GM12878 (cell line): ENCODE measurements at regions not wholly inside any gene's neighbourhood (a gene's known extent, or its start where the extent isn't known, plus 50 kb on each side); places are given as distances from the start of the nearest gene placed in this dataset.

Source experiments
- ATAC-seq: fragments of 200-7000 bp; cut with Tn5 transposase; 3 replicates; pipeline ENCODE4 v1.9.1; 2020; ENCODE audit warnings: mild to moderate bottlenecking, moderate library complexity
- BruUV-seq: library from RNA; stranded (reverse); fragments of 400-500 nt; replicated peaks from 2 replicates; lab custom pipeline; 2021; lab: Mats Ljungman, UMichigan
- CTCF ChIA-PET: fragments of 300-600 bp; sonication (Branson Sonifier 250); formaldehyde crosslinking; extraction: SDS; loops from one replicate; lab custom pipeline; 2021; ENCODE audit warnings: inconsistent platforms; lab: Yijun Ruan, JAX
- POLR2A ChIA-PET: fragments of 350-600 bp; formaldehyde crosslinking; extraction: SDS; loops from one replicate; lab custom pipeline; 2021; ENCODE audit warnings: inconsistent platforms; lab: Charles Lee
- RAD21 ChIA-PET: fragments of 300-600 bp; sonication (Branson Sonifier 250); formaldehyde crosslinking; loops from one replicate; lab custom pipeline; 2023; ENCODE audit warnings: antibody characterized with exemption; ENCODE audit not compliant: unreplicated experiment; lab: Charles Lee
- SMC1A ChIA-PET: fragments of 300-600 bp; sonication (Branson Sonifier 250); formaldehyde crosslinking; loops from one replicate; lab custom pipeline; 2023; ENCODE audit not compliant: unreplicated experiment, uncharacterized antibody; lab: Charles Lee
- DNase-seq: peaks from one replicate; pipeline ENCODE4 v3.0.0-alpha.2; 2011; ENCODE audit warnings: low read depth, low spot score
- FAIRE-seq: peaks from 3 replicates; lab custom pipeline; 2011; peaks lifted over from hg19 to GRCh38; lab: Jason Lieb, UNC
- H2AFZ ChIP-seq: 2 replicates; pipeline ENCODE4 v1.6.0; 2011; ENCODE audit warnings: low read depth, low read length, control low read depth; ENCODE audit not compliant: control insufficient read depth
- H3K27ac ChIP-seq: 2 replicates; pipeline ENCODE4 v1.5.1; 2011; ENCODE audit warnings: control low read depth; ENCODE audit not compliant: control insufficient read depth, insufficient read depth
- H3K27me3 ChIP-seq, 2 experiments: replicated peaks in 1 of 2; 2 replicates each; pipeline versions ENCODE4 v1.6.0 to v1.6.1; 2011; ENCODE audit warnings: low read length in 1 of 2; ENCODE audit not compliant: control insufficient read depth in 2 of 2, insufficient read depth in 2 of 2
- H3K36me3 ChIP-seq, 2 experiments: 2 replicates each; pipeline ENCODE4 v1.5.1; 2011; ENCODE audit warnings: low read length in 1 of 2; ENCODE audit not compliant: control insufficient read depth in 2 of 2, insufficient read depth in 2 of 2
- H3K4me1 ChIP-seq: 2 replicates; pipeline ENCODE4 v1.6.1; 2011; ENCODE audit warnings: mild to moderate bottlenecking, low read length, moderate library complexity, mixed read lengths; ENCODE audit not compliant: control insufficient read depth, insufficient read depth
- H3K4me2 ChIP-seq: 2 replicates; pipeline ENCODE4 v1.6.0; 2011; ENCODE audit warnings: control low read depth; ENCODE audit not compliant: control insufficient read depth, insufficient read depth
- H3K4me3 ChIP-seq: fragments of 200-600 bp; sonication (generic); 2 replicates; pipeline ENCODE4 v1.5.1; 2016
- H3K79me2 ChIP-seq: 2 replicates; pipeline ENCODE4 v1.6.0; 2011; ENCODE audit warnings: low read length; ENCODE audit not compliant: control insufficient read depth, insufficient read depth
- H3K9ac ChIP-seq: 2 replicates; pipeline ENCODE4 v1.8.0; 2011; ENCODE audit warnings: low read length, control low read depth, mixed read lengths; ENCODE audit not compliant: control insufficient read depth, insufficient read depth
- H3K9me3 ChIP-seq: replicated peaks from 3 replicates; pipeline ENCODE4 v1.5.1; 2011; ENCODE audit warnings: mild to moderate bottlenecking, low read length; ENCODE audit not compliant: control insufficient read depth, insufficient read depth
- H4K20me1 ChIP-seq: 2 replicates; pipeline ENCODE4 v1.6.0; 2011; ENCODE audit not compliant: control insufficient read depth, insufficient read depth
- BCLAF1 ChIP-seq: fragments of 450-650 bp; IDR thresholded peaks from 2 replicates; pipeline ENCODE4 v1.6.1; 2017; ENCODE audit warnings: antibody characterized with exemption, mild to moderate bottlenecking, moderate library complexity
- BMI1 ChIP-seq: fragments of 450-650 bp; IDR thresholded peaks from 2 replicates; pipeline ENCODE4 v1.6.1; 2016; ENCODE audit warnings: mild to moderate bottlenecking, moderate library complexity, borderline replicate concordance
- CHD1 ChIP-seq: IDR thresholded peaks from 2 replicates; pipeline ENCODE4 v1.6.1; 2012; ENCODE audit warnings: low read depth, low read length, improper control_type of control experiment
- CREB1 ChIP-seq: IDR thresholded peaks from 2 replicates; pipeline ENCODE4 v1.6.1; 2012; ENCODE audit warnings: low read depth, mild to moderate bottlenecking, inconsistent platforms
- MAX ChIP-seq: IDR thresholded peaks from 2 replicates; pipeline ENCODE4 v1.6.1; 2012; ENCODE audit warnings: low read depth, low read length, improper control_type of control experiment
- MTA2 ChIP-seq: fragments of 450-650 bp; IDR thresholded peaks from 2 replicates; pipeline ENCODE4 v1.6.1; 2016; ENCODE audit warnings: low read depth, mild to moderate bottlenecking, moderate library complexity
- RBBP5 ChIP-seq: fragments of 200-600 bp; sonication (generic); conservative IDR thresholded peaks from 2 replicates; pipeline ENCODE4 v1.6.1; 2016
- SMC3 ChIP-seq: IDR thresholded peaks from 2 replicates; pipeline ENCODE4 v1.6.1; 2011; ENCODE audit warnings: low read length, improper control_type of control experiment, borderline replicate concordance
- SP1 ChIP-seq: IDR thresholded peaks from one replicate; pipeline ENCODE4 v1.6.1; 2011; ENCODE audit warnings: low read depth, low read length
- TBL1XR1 ChIP-seq: IDR thresholded peaks from 2 replicates; pipeline ENCODE4 v1.6.1; 2012; ENCODE audit warnings: low read depth, low read length, improper control_type of control experiment
- ZBTB40 ChIP-seq: fragments of 450-650 bp; IDR thresholded peaks from 2 replicates; pipeline ENCODE4 v1.6.1; 2016; ENCODE audit warnings: mild to moderate bottlenecking, moderate library complexity, borderline replicate concordance
- ZNF217 ChIP-seq: fragments of 450-650 bp; IDR thresholded peaks from 2 replicates; pipeline ENCODE4 v1.6.1; 2017; ENCODE audit warnings: antibody characterized with exemption, mild to moderate bottlenecking
- ZNF622 ChIP-seq: fragments of 450-650 bp; IDR thresholded peaks from 2 replicates; pipeline ENCODE4 v1.6.1; 2017; ENCODE audit warnings: mild to moderate bottlenecking, inconsistent platforms
- WGBS: methylation state at CpG from one replicate; pipeline ENCODE4 v1.1.6; 2016; ENCODE audit warnings: low lambda C conversion rate; ENCODE audit not compliant: insufficient replicate concordance, insufficient coverage; ENCODE audit errors: missing lambda C conversion rate; 5-methylcytosine and 5-hydroxymethylcytosine counted together
- in situ Hi-C: fragments of 300-500 bp; cut with MboI; formaldehyde crosslinking; loops from 9 replicates; pipeline ENCODE4 v1.14.3; 2018; ENCODE audit warnings: mixed read lengths
- intact Hi-C: fragments of 100-400 bp; cut with micrococcal nuclease; formaldehyde crosslinking; loops from one replicate; pipeline ENCODE4 v1.14.2; 2022; ENCODE audit not compliant: unreplicated experiment

GRCh38 chr10:83075815-83076355 lies 1063.4 kb upstream of the GHITM start:
- H3K36me3 ChIP-seq = no peaks in the 10 kb centered on the region
- H3K27me3 ChIP-seq = no peaks in the 10 kb centered on the region
- no peak overlapping the region for H3K4me2 ChIP-seq
- BruUV-seq = no TSS peak
- CTCF ChIA-PET = no interaction called here
- POLR2A ChIA-PET = no interaction called here
- H3K4me1 ChIP-seq = no peaks in the 10 kb centered on the region
- in situ Hi-C loops = no loop called here
- H3K4me3 ChIP-seq = no peak overlapping the region
- no peak for TF ChIP-seq MTA2
- TF ChIP-seq ZNF622 = no peak
- no peak for TF ChIP-seq BCLAF1
- TF ChIP-seq CHD1 = no peak
- no peak overlapping the region for H3K27ac ChIP-seq
- ATAC-seq (no peak), FAIRE-seq (no peak), DNase-seq (no peak)
- RAD21 ChIA-PET = no interaction called here
- H4K20me1 ChIP-seq = no peaks in the 10 kb centered on the region
- no peaks in the 10 kb centered on the region for H3K79me2 ChIP-seq
- no peak overlapping the region for H2AFZ ChIP-seq
- intact Hi-C loops = no loop called here
- SMC1A ChIA-PET = interaction anchor here (0.7 kb wide), 1 partner anchor 76 kb away, joined by 3 read pairs; no protein-coding TSS in a partner anchor
- no peak overlapping the region for H3K9ac ChIP-seq
- no peaks in the 10 kb centered on the region for H3K9me3 ChIP-seq

- WGBS = 2% methylated on average over 3 of the region's 3 CpGs
- H3K4me3 ChIP-seq = no peak overlapping the region
- no peaks in the 10 kb centered on the region for H3K9me3 ChIP-seq
- no peaks in the 10 kb centered on the region for H3K27me3 ChIP-seq
- H3K27ac ChIP-seq = no peak overlapping the region
- RAD21 ChIA-PET = no interaction called here
- no peak for ATAC-seq
- SMC1A ChIA-PET = interaction anchor here (0.7 to 1.4 kb wide), 2 partner anchors 26 to 76 kb away, joined by 3 read pairs; no protein-coding TSS in a partner anchor
- H3K4me1 ChIP-seq = no peaks in the 10 kb centered on the region
- intact Hi-C loops = no loop called here
- POLR2A ChIA-PET = no interaction called here
- H3K36me3 ChIP-seq = no peaks in the 10 kb centered on the region
- H3K9ac ChIP-seq = no peak overlapping the region
- no peak for FAIRE-seq
- in situ Hi-C loops = no loop called here
- no peaks in the 10 kb centered on the region for H3K79me2 ChIP-seq
- DNase-seq = no peak
- no peak overlapping the region for H2AFZ ChIP-seq
- H3K4me2 ChIP-seq = no peak overlapping the region
- no TSS peak for BruUV-seq
- H4K20me1 ChIP-seq = no peaks in the 10 kb centered on the region
- CTCF ChIA-PET = no interaction called here
- TF ChIP-seq BMI1 (no peak), TBL1XR1 (no peak), RBBP5 (no peak), ZBTB40 (no peak), MAX (no peak), SP1 (no peak), CREB1 (no peak), SMC3 (no peak), ZNF217 (no peak)
Observed at GRCh38 chr10:83076443-83076842, 1062.9 kb upstream of the GHITM start.
